ENCODE measurements at regions not wholly inside any gene's neighbourhood (a gene's known extent, or its start where the extent isn't known, plus 50 kb on each side); places are given as distances from the start of the nearest gene placed in this dataset.

DNA sequence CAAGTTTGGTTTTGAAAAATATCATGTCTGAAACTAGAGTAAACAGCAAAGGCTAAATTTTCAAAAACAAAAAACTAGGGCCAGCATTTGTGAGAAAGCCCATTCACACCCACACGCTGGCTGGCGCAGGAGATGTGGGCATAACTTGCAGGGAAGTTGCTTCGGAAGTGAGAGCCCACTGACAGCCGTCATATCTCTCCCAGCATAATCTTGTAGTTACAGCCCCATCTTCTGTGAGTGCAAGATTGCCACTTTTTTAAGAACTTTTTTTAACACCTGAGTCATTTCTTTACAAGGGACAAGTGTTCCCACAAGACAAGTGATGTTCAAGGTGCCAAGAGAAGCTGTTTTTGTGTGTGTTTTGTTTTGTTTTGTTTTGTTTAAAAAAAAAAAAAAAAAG is 212.5 kb upstream of the CNR1 start:
- no peak for DNase-seq (ENCODE audit: extremely low spot score, unreplicated experiment)
- H3K9me3 Mint-ChIP-seq (ENCODE audit: unreplicated experiment): no peaks in the 10 kb centered on the region
- H3K4me1 Mint-ChIP-seq (ENCODE audit: unreplicated experiment): peaks cover 22% of the 10 kb centered on the region
- peaks cover 7% of the 10 kb centered on the region for H3K27me3 Mint-ChIP-seq (ENCODE audit: unreplicated experiment)
- TF ChIP-seq CTCF (IDR thresholded peaks at IDR 0.05): no peak
- no peak overlapping the region for H3K27ac Mint-ChIP-seq (ENCODE audit: unreplicated experiment)
- H3K36me3 Mint-ChIP-seq (ENCODE audit: unreplicated experiment): no peaks in the 10 kb centered on the region
- H3K4me3 Mint-ChIP-seq (ENCODE audit: unreplicated experiment): no peak overlapping the region

DNA sequence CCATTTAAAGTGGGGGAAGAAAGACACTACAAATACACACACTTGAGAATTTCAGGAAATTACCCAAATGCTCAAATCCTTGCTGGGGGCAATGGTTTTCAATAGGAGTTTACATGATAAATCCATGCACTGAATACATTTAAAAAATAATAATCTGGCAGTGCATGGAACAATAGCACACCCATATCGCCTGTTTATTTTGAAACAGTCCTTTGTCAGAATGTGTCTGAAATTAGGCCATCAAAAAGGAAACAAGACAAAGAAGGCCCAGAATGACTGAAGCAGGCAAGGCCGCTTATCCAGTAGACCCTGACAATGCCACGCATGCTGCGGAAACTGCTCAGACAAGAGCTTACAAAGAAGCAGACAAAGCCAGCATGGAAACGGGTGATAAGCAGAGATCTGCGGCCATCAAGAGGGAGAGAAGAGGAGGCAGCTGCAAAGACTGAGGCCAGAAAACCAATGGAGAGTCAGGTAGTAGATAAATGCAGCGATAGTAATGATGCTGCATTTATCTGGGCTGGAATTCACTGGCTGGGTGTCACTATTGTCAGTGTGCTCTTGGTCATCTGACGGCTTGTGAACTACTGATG is 211.9 kb upstream of the CNR1 start:
- no peak for TF ChIP-seq CTCF (IDR thresholded peaks at IDR 0.05)
- Mint-ChIP-seq H3K4me1 (ENCODE audit: unreplicated experiment) (peaks cover 22% of the 10 kb centered on the region), H3K4me3 (ENCODE audit: unreplicated experiment) (no peak overlapping the region), H3K36me3 (ENCODE audit: unreplicated experiment) (no peaks in the 10 kb centered on the region), H3K9me3 (ENCODE audit: unreplicated experiment) (no peaks in the 10 kb centered on the region), H3K27me3 (ENCODE audit: unreplicated experiment) (peaks cover 7% of the 10 kb centered on the region), H3K27ac (ENCODE audit: unreplicated experiment) (no peak overlapping the region)
- DNase-seq (ENCODE audit: extremely low spot score, unreplicated experiment): no peak

DNA sequence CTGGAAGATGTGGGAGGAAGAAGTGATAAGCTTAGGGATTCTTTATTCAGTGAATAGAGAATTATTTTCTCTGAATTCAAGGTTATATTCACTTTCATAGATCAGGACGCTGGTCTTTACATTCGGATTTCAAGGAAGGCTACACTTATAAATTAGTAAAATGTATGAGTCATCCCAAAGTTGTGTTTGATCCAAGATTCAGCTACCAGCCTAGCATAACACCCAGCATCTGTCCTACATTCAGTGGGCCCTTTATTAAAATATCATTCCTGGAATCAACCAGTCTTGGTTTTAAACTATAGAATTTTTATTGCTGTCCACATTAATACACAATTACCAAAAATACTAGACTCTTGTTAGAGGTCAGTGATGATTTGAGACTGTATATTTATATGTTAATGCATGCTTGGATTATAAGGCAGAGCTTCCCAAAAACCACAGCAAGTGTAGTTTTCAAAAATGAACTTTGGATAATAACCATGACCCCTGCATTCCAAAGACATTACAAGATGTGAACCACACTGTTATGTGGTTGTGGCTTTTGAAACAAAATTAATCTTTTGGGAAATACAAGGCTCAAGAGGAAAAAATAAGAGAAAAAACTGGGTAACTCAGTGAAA is 210.7 kb upstream of the CNR1 start:
- no peak overlapping the region for H3K4me3 Mint-ChIP-seq (ENCODE audit: unreplicated experiment)
- H3K27ac Mint-ChIP-seq (ENCODE audit: unreplicated experiment): no peak overlapping the region
- DNase-seq (ENCODE audit: extremely low spot score, unreplicated experiment): no peak
- H3K27me3 Mint-ChIP-seq (ENCODE audit: unreplicated experiment): peaks cover 7% of the 10 kb centered on the region
- no peaks in the 10 kb centered on the region for H3K9me3 Mint-ChIP-seq (ENCODE audit: unreplicated experiment)
- TF ChIP-seq CTCF (IDR thresholded peaks at IDR 0.05): no peak
- peaks cover 22% of the 10 kb centered on the region for H3K4me1 Mint-ChIP-seq (ENCODE audit: unreplicated experiment)
- no peaks in the 10 kb centered on the region for H3K36me3 Mint-ChIP-seq (ENCODE audit: unreplicated experiment)

DNA sequence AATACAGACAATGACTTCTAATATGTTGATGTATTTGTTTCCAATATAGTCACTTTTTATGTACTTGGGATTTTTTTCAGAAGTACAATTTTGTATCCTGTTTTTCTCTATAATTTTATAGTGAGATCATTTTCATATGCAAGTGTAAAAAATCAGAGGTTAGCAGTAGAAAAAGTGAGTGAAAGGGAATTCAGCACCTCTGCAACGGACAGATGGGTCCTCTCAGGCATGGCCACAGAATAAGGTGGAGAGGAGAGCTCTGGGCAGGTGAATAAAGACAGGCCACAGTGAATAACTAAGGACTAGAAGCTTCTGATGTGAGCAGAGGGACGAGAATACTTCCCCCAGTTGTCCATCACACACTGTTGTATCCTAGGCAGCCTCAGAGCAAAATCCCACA is 210.1 kb upstream of the CNR1 start:
- no peak for DNase-seq (ENCODE audit: extremely low spot score, unreplicated experiment)
- H3K27ac Mint-ChIP-seq (ENCODE audit: unreplicated experiment): no peak overlapping the region
- H3K9me3 Mint-ChIP-seq (ENCODE audit: unreplicated experiment): no peaks in the 10 kb centered on the region
- peaks cover 22% of the 10 kb centered on the region for H3K4me1 Mint-ChIP-seq (ENCODE audit: unreplicated experiment)
- no peak for TF ChIP-seq CTCF (IDR thresholded peaks at IDR 0.05)
- no peak overlapping the region for H3K4me3 Mint-ChIP-seq (ENCODE audit: unreplicated experiment)
- H3K27me3 Mint-ChIP-seq (ENCODE audit: unreplicated experiment): peaks cover 4% of the 10 kb centered on the region
- no peaks in the 10 kb centered on the region for H3K36me3 Mint-ChIP-seq (ENCODE audit: unreplicated experiment)

GRCh38 chr6:88374553-88374952 is 208.4 kb upstream of the CNR1 start:
- no peak overlapping the region for H3K27ac Mint-ChIP-seq (ENCODE audit: unreplicated experiment)
- no peaks in the 10 kb centered on the region for H3K9me3 Mint-ChIP-seq (ENCODE audit: unreplicated experiment)
- no peaks in the 10 kb centered on the region for H3K36me3 Mint-ChIP-seq (ENCODE audit: unreplicated experiment)
- no peak overlapping the region for H3K4me3 Mint-ChIP-seq (ENCODE audit: unreplicated experiment)
- H3K27me3 Mint-ChIP-seq (ENCODE audit: unreplicated experiment): peaks cover 4% of the 10 kb centered on the region
- TF ChIP-seq CTCF (IDR thresholded peaks at IDR 0.05): no peak
- no peak for DNase-seq (ENCODE audit: extremely low spot score, unreplicated experiment)
- H3K4me1 Mint-ChIP-seq (ENCODE audit: unreplicated experiment): peaks cover 11% of the 10 kb centered on the region
